HEK293T (cell line): ENCODE measurements at regions not wholly inside any gene's neighbourhood (a gene's known extent, or its start where the extent isn't known, plus 50 kb on each side); places are given as distances from the start of the nearest gene placed in this dataset.

ENCODE experiments used
- ARNT ChIP-seq: fragments of 450-650 bp; IDR thresholded peaks from 2 replicates; pipeline ENCODE4 v1.6.1; 2017; ENCODE audit warnings: mild to moderate bottlenecking
- FOXK2 ChIP-seq: fragments of 450-650 bp; IDR thresholded peaks from 2 replicates; pipeline ENCODE4 v1.6.1; 2016; ENCODE audit warnings: mild to moderate bottlenecking
- SP1 ChIP-seq: fragments of 450-650 bp; IDR thresholded peaks from 2 replicates; pipeline ENCODE4 v1.6.1; 2017

GRCh38 chr21:35390013-35390776, 341.1 kb upstream of the RUNX1 start:
- TF ChIP-seq ARNT (no peak), SP1 (no peak), FOXK2 (no peak)
